ENCODE measurements at regions not wholly inside any gene's neighbourhood (a gene's known extent, or its start where the extent isn't known, plus 50 kb on each side); places are given as distances from the start of the nearest gene placed in this dataset.

DNA sequence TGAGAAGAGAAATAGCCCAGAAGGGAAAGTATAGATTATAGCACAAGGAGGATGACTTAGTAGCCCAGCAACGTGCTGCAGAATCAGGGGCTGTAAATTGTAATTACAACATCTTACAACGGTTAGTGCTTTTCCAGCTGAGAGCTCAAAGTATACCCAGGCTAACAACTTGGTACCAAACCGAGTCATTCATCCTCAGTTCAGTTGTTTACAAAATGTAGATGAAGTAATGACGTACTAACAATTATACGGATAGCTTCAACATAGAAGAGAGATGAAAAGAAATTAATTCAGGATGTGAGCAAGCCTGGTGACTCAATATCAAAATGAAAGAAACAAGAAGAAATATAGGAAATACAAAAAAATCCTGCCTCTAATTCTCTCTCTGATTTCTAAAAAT lies 99.2 kb downstream of the DYNAP start:
- no peaks in the 10 kb centered on the region for H3K79me2 ChIP-seq (ENCODE audit: control insufficient read depth, insufficient read depth, low read length, unreplicated experiment)
- H2AFZ ChIP-seq (ENCODE audit: low read length, unreplicated experiment), result peak overlapping the region; percentile 94

DNA sequence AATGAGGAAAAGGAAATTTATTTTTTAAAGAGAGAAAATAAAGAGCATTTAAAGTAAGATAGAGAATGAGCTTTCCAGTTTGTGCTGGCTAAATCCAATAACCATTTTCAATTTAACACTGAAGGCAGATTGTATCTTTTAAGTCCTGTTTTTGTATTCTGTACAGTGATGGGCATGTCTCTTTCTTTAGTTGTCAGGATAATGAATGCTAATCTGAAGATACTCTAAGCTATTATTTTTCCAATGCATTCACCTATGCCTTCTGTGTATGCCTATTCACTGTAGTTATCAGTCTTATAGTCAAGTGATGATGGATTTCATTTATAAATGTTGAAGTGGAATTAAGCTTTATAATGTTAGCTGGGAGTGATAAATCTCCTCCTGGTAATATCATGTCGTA lies 101.4 kb downstream of the DYNAP start:
- peaks cover 10% of the 10 kb centered on the region for H3K4me1 ChIP-seq (ENCODE audit: control insufficient read depth, insufficient read depth, low read length, unreplicated experiment)
- H3K4me3 ChIP-seq (ENCODE audit: low read depth, low read length), result no peak overlapping the region
- H3K79me2 ChIP-seq (ENCODE audit: control insufficient read depth, insufficient read depth, low read length, unreplicated experiment), result no peaks in the 10 kb centered on the region
- no peaks in the 10 kb centered on the region for H3K27me3 ChIP-seq (ENCODE audit: insufficient read depth, low read length)
- H3K36me3 ChIP-seq (ENCODE audit: insufficient read depth, low read length), result no peaks in the 10 kb centered on the region
- H2AFZ ChIP-seq (ENCODE audit: low read length, unreplicated experiment), result peak overlapping the region; percentile 22
- no peak overlapping the region for H3K27ac ChIP-seq (ENCODE audit: low read depth, low read length)

More for the DNA sequence above, 99.2 kb downstream of the DYNAP start:
- Histone ChIP-seq H3K4me1 (ENCODE audit: control insufficient read depth, insufficient read depth, low read length, unreplicated experiment) (peaks cover 10% of the 10 kb centered on the region), H3K36me3 (ENCODE audit: insufficient read depth, low read length) (no peaks in the 10 kb centered on the region), H3K27me3 (ENCODE audit: insufficient read depth, low read length) (no peaks in the 10 kb centered on the region), H3K4me3 (ENCODE audit: low read depth, low read length) (peak overlapping the region; percentile 51; the same call in 1 of the 2 replicates), H3K27ac (ENCODE audit: low read depth, low read length) (peak overlapping the region; percentile 52)

DNA sequence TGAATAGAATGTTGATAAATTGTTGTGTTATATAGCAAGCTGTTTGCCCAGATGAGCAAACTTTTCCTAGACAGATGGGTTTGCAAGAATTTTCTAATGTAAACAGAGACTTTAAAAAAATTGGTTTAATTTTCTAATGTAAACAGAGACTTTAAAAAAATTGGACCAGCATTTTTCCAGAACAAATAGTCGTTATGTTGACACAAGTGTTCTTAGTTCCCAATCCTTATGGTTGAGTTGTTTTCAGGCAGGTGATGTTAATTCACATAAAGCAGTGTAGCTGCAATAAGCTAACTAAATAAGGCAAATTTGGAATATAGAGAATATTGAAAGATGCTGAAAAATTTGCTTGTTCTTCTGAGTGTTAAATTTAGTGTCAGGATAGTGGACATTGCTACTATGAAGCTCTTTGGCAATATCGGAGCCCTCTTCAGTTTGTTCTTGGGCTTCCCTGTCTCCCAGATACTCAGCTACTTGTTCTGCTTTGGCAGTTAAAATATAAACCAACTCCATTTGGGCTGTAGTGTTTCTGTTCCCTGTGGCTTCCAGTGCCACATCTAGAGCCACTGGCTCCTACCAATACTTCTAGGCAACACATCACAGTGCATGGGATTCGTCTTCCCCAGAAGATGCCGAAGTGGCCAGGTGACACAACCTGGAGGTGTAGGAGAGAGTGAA lies 105.7 kb downstream of the DYNAP start:
- H3K36me3 ChIP-seq (ENCODE audit: insufficient read depth, low read length), result no peaks in the 10 kb centered on the region
- no peak overlapping the region for H3K4me3 ChIP-seq (ENCODE audit: low read depth, low read length)
- H3K4me1 ChIP-seq (ENCODE audit: control insufficient read depth, insufficient read depth, low read length, unreplicated experiment), result peaks cover 8% of the 10 kb centered on the region
- no peaks in the 10 kb centered on the region for H3K27me3 ChIP-seq (ENCODE audit: insufficient read depth, low read length)
- no peak overlapping the region for H3K27ac ChIP-seq (ENCODE audit: low read depth, low read length)
- H3K79me2 ChIP-seq (ENCODE audit: control insufficient read depth, insufficient read depth, low read length, unreplicated experiment), result no peaks in the 10 kb centered on the region
- no peak overlapping the region for H2AFZ ChIP-seq (ENCODE audit: low read length, unreplicated experiment)

DNA sequence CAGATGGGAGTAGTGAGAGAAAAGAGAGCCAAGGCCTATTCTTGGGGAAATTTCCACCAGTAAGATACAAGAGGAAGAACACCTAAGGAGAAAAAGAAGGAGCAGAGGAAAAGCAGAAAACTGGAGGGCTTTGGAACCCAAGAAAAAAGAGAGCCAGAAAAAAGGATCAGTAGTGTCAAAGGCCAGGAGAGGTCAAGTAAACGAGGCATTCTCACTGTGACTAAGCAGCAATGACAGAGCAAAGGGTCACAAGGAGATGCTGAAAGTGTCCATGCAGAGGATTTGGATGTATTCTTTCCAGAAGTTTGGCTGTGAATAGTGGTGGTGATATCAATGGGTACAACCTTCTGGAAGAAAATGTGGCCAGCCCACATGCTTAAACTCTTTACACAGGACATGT lies 109.5 kb downstream of the DYNAP start:
- Histone ChIP-seq H2AFZ (ENCODE audit: low read length, unreplicated experiment) (no peak overlapping the region), H3K4me3 (ENCODE audit: low read depth, low read length) (no peak overlapping the region), H3K27me3 (ENCODE audit: insufficient read depth, low read length) (no peaks in the 10 kb centered on the region), H3K79me2 (ENCODE audit: control insufficient read depth, insufficient read depth, low read length, unreplicated experiment) (no peaks in the 10 kb centered on the region), H3K36me3 (ENCODE audit: insufficient read depth, low read length) (no peaks in the 10 kb centered on the region), H3K27ac (ENCODE audit: low read depth, low read length) (no peak overlapping the region), H3K4me1 (ENCODE audit: control insufficient read depth, insufficient read depth, low read length, unreplicated experiment) (peaks cover 23% of the 10 kb centered on the region)

DNA sequence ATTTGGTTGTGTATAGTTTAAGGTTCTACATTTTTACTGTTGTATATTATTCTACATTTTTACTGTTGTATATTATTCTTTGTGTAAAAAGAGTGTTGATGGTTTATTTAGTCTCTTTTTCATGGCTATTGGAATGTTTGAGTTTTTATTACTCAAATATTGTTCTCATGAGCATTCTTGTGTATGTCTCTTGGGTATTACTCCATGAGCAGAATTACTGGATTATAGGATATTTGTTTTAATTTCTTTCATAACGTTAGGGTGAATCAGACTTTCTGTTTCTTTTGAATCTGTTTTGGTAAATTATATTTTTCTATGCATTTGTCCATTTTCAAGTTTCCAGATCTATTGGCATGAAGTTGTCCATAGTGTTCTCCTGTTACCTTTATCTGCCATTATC lies 111.6 kb downstream of the DYNAP start:
- peak overlapping the region; percentile 87 for H2AFZ ChIP-seq (ENCODE audit: low read length, unreplicated experiment)
- H3K4me3 ChIP-seq (ENCODE audit: low read depth, low read length), result no peak overlapping the region
- H3K36me3 ChIP-seq (ENCODE audit: insufficient read depth, low read length), result 0 out of 2 replicates have a peak, but pooled peaks cover 3% of the 10 kb centered on the region
- H3K27ac ChIP-seq (ENCODE audit: low read depth, low read length), result peak overlapping the region; percentile 71
- H3K27me3 ChIP-seq (ENCODE audit: insufficient read depth, low read length), result no peaks in the 10 kb centered on the region
- H3K4me1 ChIP-seq (ENCODE audit: control insufficient read depth, insufficient read depth, low read length, unreplicated experiment), result peaks cover 23% of the 10 kb centered on the region
- H3K79me2 ChIP-seq (ENCODE audit: control insufficient read depth, insufficient read depth, low read length, unreplicated experiment), result no peaks in the 10 kb centered on the region

DNA sequence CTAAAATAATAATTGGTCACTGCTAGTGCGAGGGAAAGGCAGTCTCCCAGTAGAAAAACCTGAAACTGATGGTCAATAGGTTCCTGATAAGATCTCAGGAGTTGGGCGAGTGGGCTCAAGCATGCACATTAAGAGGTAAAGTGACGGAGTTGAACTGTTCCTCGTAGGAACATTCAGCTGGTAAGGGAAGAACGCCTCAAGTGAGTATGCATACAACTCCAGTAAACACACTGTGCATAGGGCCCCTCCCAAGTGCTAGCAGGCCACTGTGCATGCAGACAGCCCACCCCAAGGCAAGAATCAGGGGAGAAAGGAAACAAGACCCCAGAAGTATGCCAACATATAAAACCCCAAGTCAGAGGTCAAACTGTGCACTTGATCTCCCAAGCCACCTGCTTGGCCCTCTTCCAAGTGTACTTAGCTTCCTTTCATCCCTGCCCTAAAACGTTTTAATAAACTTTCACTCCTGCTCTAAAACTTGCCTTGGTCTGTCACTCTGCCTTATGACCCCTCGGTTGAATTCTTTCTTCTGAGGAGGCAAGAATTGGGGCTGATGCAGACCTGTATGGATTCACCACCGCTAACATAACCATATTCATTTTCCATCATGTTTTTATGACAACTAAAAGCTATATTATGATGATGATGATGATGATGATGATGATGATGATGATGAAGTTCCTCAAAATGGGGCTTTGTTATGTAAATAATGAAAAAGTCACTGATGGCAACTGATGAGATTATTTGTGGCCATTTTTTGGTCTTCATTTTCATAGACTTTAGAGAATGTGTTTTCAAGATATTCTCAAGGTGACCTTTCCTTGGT lies 118.0 kb upstream of the RAB27B start:
- Histone ChIP-seq H3K79me2 (ENCODE audit: control insufficient read depth, insufficient read depth, low read length, unreplicated experiment) (no peaks in the 10 kb centered on the region), H3K36me3 (ENCODE audit: insufficient read depth, low read length) (0 out of 2 replicates have a peak, but pooled peaks cover 3% of the 10 kb centered on the region), H3K4me3 (ENCODE audit: low read depth, low read length) (no peak overlapping the region), H2AFZ (ENCODE audit: low read length, unreplicated experiment) (no peak overlapping the region), H3K27ac (ENCODE audit: low read depth, low read length) (no peak overlapping the region), H3K27me3 (ENCODE audit: insufficient read depth, low read length) (no peaks in the 10 kb centered on the region), H3K4me1 (ENCODE audit: control insufficient read depth, insufficient read depth, low read length, unreplicated experiment) (peaks cover 25% of the 10 kb centered on the region)

DNA sequence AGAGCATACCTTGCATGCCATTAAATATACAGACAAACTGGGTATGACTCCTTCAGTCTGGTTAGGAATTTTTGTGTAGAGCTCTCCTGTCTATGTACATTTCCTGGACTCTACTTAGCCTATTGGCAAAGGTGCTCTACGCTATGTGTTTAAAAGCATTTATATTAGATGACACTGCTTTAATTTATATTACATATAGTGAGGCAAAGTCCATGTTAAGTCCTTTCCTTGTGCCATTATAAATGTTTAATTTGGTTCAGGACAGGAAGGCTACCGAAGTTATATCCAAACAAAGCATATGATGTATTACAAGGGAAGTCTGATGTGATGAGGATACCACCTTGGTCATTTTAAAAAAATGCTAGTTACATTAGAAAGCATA lies 117.4 kb upstream of the RAB27B start:
- no peaks in the 10 kb centered on the region for H3K79me2 ChIP-seq (ENCODE audit: control insufficient read depth, insufficient read depth, low read length, unreplicated experiment)
- no peak overlapping the region for H3K4me3 ChIP-seq (ENCODE audit: low read depth, low read length)
- peaks cover 25% of the 10 kb centered on the region for H3K4me1 ChIP-seq (ENCODE audit: control insufficient read depth, insufficient read depth, low read length, unreplicated experiment)
- H3K27ac ChIP-seq (ENCODE audit: low read depth, low read length), result 0 out of 2 replicates have a peak overlapping the region, but pooled peaks have one; percentile 91
- no peak overlapping the region for H2AFZ ChIP-seq (ENCODE audit: low read length, unreplicated experiment)
- no peaks in the 10 kb centered on the region for H3K27me3 ChIP-seq (ENCODE audit: insufficient read depth, low read length)
- 0 out of 2 replicates have a peak, but pooled peaks cover 3% of the 10 kb centered on the region for H3K36me3 ChIP-seq (ENCODE audit: insufficient read depth, low read length)

DNA sequence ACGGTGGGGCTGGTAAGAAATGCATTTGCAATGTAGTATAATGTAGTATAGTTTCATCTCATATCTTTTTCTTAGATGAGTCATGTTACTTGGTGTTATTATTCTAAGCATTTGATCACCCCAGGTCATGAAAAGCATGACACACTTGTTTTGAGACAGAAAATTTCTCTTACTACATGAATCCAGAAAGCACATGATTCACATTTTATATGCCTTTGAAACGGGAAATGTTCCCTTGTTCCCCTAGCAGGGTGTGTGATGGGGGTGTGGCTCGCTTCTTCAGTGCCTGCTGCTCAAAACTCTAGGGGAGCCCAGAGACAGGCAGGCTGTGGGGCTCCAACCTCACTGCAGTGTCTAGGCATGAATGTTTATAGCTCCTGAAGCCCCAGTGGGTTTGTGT lies 116.0 kb upstream of the RAB27B start:
- no peaks in the 10 kb centered on the region for H3K27me3 ChIP-seq (ENCODE audit: insufficient read depth, low read length)
- peaks cover 25% of the 10 kb centered on the region for H3K4me1 ChIP-seq (ENCODE audit: control insufficient read depth, insufficient read depth, low read length, unreplicated experiment)
- peak overlapping the region; percentile 25; the same call in 1 of the 2 replicates for H3K4me3 ChIP-seq (ENCODE audit: low read depth, low read length)
- no peaks in the 10 kb centered on the region for H3K79me2 ChIP-seq (ENCODE audit: control insufficient read depth, insufficient read depth, low read length, unreplicated experiment)
- no peaks in the 10 kb centered on the region for H3K36me3 ChIP-seq (ENCODE audit: insufficient read depth, low read length)
- peak overlapping the region; percentile 91 for H3K27ac ChIP-seq (ENCODE audit: low read depth, low read length)
- peak overlapping the region; percentile 5 for H2AFZ ChIP-seq (ENCODE audit: low read length, unreplicated experiment)

DNA sequence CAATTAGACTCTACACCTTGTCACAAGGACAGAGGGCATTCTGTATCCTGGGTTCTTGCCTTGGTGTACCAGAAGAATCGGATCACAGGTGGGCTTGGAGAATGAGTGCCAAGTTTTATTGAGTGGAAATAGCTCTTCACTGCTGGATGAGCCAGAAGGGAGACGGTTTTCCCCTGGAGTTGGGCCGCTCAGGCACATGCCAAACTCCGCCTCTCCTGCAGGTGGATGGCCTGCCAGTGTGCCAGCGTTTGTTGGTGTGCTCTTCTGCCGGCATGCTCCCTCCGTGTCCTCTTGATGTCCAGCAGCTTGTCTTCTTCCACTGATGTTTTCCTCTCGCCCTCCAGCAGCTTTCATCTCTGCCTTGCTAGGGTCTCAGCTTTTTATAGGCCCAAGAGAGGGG lies 115.5 kb upstream of the RAB27B start:
- Histone ChIP-seq H3K36me3 (ENCODE audit: insufficient read depth, low read length) (no peaks in the 10 kb centered on the region), H3K4me1 (ENCODE audit: control insufficient read depth, insufficient read depth, low read length, unreplicated experiment) (peaks cover 25% of the 10 kb centered on the region), H3K79me2 (ENCODE audit: control insufficient read depth, insufficient read depth, low read length, unreplicated experiment) (no peaks in the 10 kb centered on the region), H3K27me3 (ENCODE audit: insufficient read depth, low read length) (no peaks in the 10 kb centered on the region), H2AFZ (ENCODE audit: low read length, unreplicated experiment) (peak overlapping the region; percentile 5), H3K27ac (ENCODE audit: low read depth, low read length) (peak overlapping the region; percentile 91), H3K4me3 (ENCODE audit: low read depth, low read length) (no peak overlapping the region; the same call in 1 of the 2 replicates)

DNA sequence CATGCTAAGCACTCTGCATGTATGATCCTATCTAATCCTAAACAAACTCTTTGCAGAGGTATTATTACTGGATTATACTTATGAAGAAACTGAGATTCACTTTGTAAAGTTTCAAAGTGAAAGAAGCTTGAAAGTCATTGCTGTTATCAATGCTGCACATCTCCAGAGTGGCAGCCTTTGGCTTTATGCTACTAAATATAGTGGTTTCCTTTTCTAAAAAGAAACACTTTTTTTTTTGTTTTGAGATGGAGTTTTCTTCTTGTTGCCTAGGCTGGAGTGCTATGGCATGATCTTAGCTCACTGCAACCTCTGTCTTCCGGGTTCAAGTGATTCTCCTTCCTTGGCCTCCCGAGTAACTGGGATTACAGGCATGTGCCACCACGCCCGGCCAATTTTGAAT lies 114.9 kb upstream of the RAB27B start:
- H3K4me3 ChIP-seq (ENCODE audit: low read depth, low read length), result no peak overlapping the region
- H2AFZ ChIP-seq (ENCODE audit: low read length, unreplicated experiment), result no peak overlapping the region
- peaks cover 25% of the 10 kb centered on the region for H3K4me1 ChIP-seq (ENCODE audit: control insufficient read depth, insufficient read depth, low read length, unreplicated experiment)
- no peaks in the 10 kb centered on the region for H3K36me3 ChIP-seq (ENCODE audit: insufficient read depth, low read length)
- H3K27me3 ChIP-seq (ENCODE audit: insufficient read depth, low read length), result no peaks in the 10 kb centered on the region
- no peaks in the 10 kb centered on the region for H3K79me2 ChIP-seq (ENCODE audit: control insufficient read depth, insufficient read depth, low read length, unreplicated experiment)
- H3K27ac ChIP-seq (ENCODE audit: low read depth, low read length), result 0 out of 2 replicates have a peak overlapping the region, but pooled peaks have one; percentile 91

Data from ACC112 (cell line).